Endothelial cell (in vitro differentiated cells): ENCODE measurements at regions not wholly inside any gene's neighbourhood (a gene's known extent, or its start where the extent isn't known, plus 50 kb on each side); places are given as distances from the start of the nearest gene placed in this dataset.

Experiments
- DNase-seq: peaks from one replicate; pipeline ENCODE4 v3.0.0; 2021; ENCODE audit warnings: low spot score
- H3K27ac Mint-ChIP-seq: one replicate; pipeline ENCODE4 v1.8.0; 2021; ENCODE audit warnings: mixed read lengths, inconsistent platforms; ENCODE audit not compliant: unreplicated experiment
- H3K27me3 Mint-ChIP-seq: one replicate; pipeline ENCODE4 v1.8.0; 2021; ENCODE audit warnings: mild to moderate bottlenecking, moderate library complexity, mixed read lengths, inconsistent platforms; ENCODE audit not compliant: unreplicated experiment
- H3K36me3 Mint-ChIP-seq: one replicate; pipeline ENCODE4 v1.8.0; 2021; ENCODE audit warnings: mild to moderate bottlenecking, low read depth, mixed read lengths, inconsistent platforms; ENCODE audit not compliant: unreplicated experiment
- H3K4me1 Mint-ChIP-seq: one replicate; pipeline ENCODE4 v1.8.0; 2021; ENCODE audit warnings: mild to moderate bottlenecking, mixed read lengths, inconsistent platforms; ENCODE audit not compliant: unreplicated experiment
- H3K4me3 Mint-ChIP-seq: one replicate; pipeline ENCODE4 v1.8.0; 2021; ENCODE audit warnings: mild to moderate bottlenecking, mixed read lengths, inconsistent platforms; ENCODE audit not compliant: unreplicated experiment
- H3K9me3 Mint-ChIP-seq: one replicate; pipeline ENCODE4 v1.8.0; 2021; ENCODE audit warnings: mixed read lengths, inconsistent platforms; ENCODE audit not compliant: unreplicated experiment
- CTCF ChIP-seq: fragments of 200-600 bp; sonication (generic); IDR thresholded peaks from one replicate; pipeline ENCODE4 v1.5.0; 2021; ENCODE audit warnings: antibody characterized with exemption; ENCODE audit not compliant: unreplicated experiment

GRCh38 chr10:123496996-123497660 is 169.0 kb upstream of the GPR26 start:
- Mint-ChIP-seq H3K4me1 (no peaks in the 10 kb centered on the region), H3K36me3 (no peaks in the 10 kb centered on the region), H3K4me3 (no peak overlapping the region), H3K9me3 (no peaks in the 10 kb centered on the region), H3K27ac (no peak overlapping the region), H3K27me3 (peaks cover 4% of the 10 kb centered on the region)
- no peak for DNase-seq
- no peak for TF ChIP-seq CTCF

- Mint-ChIP-seq H3K27ac (no peak overlapping the region), H3K27me3 (peaks cover 3% of the 10 kb centered on the region), H3K4me3 (no peak overlapping the region), H3K4me1 (no peaks in the 10 kb centered on the region), H3K36me3 (no peaks in the 10 kb centered on the region), H3K9me3 (no peaks in the 10 kb centered on the region)
- DNase-seq: no peak
- TF ChIP-seq CTCF: no peak
These were observed 166.0 kb upstream of the GPR26 start for GRCh38 chr10:123500110-123500509.

GRCh38 chr10:123501148-123501547 is 165.0 kb upstream of the GPR26 start:
- Mint-ChIP-seq H3K27me3 (peaks cover 1% of the 10 kb centered on the region), H3K4me3 (no peak overlapping the region), H3K36me3 (peaks cover under 1% of the 10 kb centered on the region), H3K4me1 (peaks cover under 1% of the 10 kb centered on the region), H3K27ac (no peak overlapping the region), H3K9me3 (no peaks in the 10 kb centered on the region)
- DNase-seq: no peak
- TF ChIP-seq CTCF: no peak

GRCh38 chr10:123502983-123503382 is 163.2 kb upstream of the GPR26 start:
- no peak for TF ChIP-seq CTCF
- Mint-ChIP-seq H3K4me1 (peaks cover 5% of the 10 kb centered on the region), H3K27me3 (peaks cover 3% of the 10 kb centered on the region), H3K9me3 (no peaks in the 10 kb centered on the region), H3K36me3 (peaks cover 3% of the 10 kb centered on the region), H3K4me3 (no peak overlapping the region), H3K27ac (no peak overlapping the region)
- no peak for DNase-seq

- peaks cover 3% of the 10 kb centered on the region for H3K36me3 Mint-ChIP-seq
- no peak overlapping the region for H3K4me3 Mint-ChIP-seq
- H3K9me3 Mint-ChIP-seq: no peaks in the 10 kb centered on the region
- DNase-seq: no peak
- no peak overlapping the region for H3K27ac Mint-ChIP-seq
- peaks cover 5% of the 10 kb centered on the region for H3K4me1 Mint-ChIP-seq
- H3K27me3 Mint-ChIP-seq: peaks cover 2% of the 10 kb centered on the region
- no peak for TF ChIP-seq CTCF
These were observed 159.7 kb upstream of the GPR26 start for GRCh38 chr10:123506455-123506854.
